NCI-H345 treated with DMSO at 0.1 percent for 48 hours (cell line): ENCODE measurements at regions not wholly inside any gene's neighbourhood (a gene's known extent, or its start where the extent isn't known, plus 50 kb on each side); places are given as distances from the start of the nearest gene placed in this dataset.
"Not testable (repeated sequence)": the region's sequence is repeated elsewhere in the genome, so short reads cannot be mapped to it uniquely, and the experiment has no call there.

Experiments used
- DNase-seq: peaks from one replicate; lab custom pipeline; 2025; ENCODE audit not compliant: unreplicated experiment; lab: John Stamatoyannopoulos, UW

GRCh38 chr10:131363416-131363815 is 51.9 kb upstream of the TCERG1L start:
- no peak for DNase-seq

DNA sequence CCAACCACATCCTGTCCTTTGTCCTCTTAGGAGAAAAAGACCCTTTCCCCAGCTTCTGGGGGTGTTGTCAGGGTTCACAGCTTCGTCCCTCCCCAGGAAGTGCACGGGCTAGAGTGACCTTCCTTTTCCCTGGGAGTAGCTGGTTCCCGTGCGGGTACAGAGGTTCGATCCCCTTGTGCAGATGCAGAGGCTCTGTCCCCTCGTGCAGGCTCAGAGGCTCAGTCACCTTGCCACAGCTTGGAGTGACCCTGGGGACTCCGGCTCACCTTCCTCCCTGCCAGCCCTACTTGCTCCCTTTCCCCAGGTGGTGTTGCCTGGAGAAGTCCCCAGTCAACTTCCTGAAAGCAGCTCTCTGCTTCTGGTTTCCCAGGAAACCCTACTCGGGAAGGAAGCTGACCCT is 60.0 kb upstream of the TCERG1L start:
- no peak for DNase-seq

DNA sequence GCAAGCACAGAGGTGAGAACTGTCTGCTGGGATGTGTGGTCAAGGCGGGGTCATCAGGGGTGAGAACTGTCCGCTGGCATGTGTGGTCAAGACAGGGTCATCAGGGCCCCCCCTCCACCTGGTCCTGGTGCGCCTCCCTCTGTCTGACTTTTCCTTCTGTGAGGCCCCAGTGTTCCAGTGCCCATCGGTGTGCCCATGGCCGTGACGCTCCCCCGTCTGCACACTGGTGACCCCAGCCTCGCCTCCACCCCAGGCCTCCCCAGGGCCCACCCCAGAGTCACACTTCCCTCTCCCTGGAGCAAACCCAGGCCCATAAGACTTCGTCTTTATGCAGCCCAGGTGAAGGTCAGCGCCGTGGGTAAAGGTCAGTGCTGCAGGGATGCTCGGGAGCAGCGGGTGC is 70.1 kb upstream of the TCERG1L start:
- no peak for DNase-seq

DNA sequence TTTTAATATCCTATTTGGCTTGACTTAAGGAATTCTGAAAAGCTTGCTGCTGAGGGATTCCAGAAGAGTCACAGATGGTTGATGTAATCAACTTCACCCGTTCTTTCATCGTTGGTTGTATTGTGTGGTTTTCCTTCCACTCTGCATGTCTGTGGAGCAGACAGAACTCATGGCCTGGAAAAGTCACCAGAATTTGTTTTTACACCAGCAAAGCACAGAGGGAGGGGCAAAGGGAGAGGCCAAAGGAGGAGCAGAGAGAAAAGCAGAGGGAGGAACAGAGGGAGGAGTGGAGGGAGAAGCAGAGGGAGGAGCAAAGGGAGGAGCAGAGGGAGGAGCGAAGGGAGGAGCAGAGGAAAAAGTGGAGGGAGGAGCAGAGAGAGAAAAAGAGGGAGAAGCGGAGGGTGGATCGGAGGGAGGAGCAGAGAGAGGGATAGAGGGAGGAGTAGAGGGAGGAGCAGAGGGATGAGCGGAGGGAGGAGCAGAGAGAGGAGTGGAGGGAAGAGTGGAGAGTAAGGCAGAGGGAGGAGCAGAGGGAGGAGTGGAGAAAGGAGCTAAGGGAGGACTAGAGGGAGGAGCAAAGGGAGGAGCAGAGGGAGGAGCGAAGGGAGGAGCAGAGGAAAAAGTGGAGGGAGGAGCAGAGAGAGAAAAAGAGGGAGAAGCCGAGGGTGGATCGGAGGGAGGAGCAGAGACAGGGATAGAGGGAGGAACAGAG is 73.8 kb upstream of the TCERG1L start:
- DNase-seq = not testable (repeated sequence)

DNA sequence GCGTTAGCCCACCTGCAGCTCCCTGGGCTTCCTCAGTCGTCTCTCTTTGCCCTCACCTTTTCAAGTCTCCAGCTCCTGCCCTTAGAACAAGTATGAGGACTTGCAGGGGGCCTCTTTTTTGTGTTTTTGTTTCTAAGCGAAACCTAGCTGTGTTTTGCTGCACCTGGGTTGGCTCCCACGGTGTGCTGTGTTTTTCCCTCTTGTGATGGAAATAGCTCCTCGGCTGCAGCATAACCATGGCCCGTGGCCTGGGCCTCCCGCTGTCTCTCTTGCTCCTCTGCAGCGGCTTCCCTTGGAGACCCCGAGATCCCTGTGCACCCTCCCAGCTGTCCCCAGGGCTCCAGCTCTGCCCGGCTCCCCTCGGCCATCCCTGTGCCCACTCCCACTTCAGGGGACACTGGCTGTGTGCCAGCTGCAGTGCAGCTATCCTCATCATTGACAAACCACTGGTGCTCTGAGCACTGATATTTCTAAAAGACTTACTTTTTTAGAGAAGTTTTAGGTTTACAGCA is 75.6 kb upstream of the TCERG1L start:
- DNase-seq = no peak

GRCh38 chr10:131391936-131392335 is 80.4 kb upstream of the TCERG1L start:
- no peak for DNase-seq

DNA sequence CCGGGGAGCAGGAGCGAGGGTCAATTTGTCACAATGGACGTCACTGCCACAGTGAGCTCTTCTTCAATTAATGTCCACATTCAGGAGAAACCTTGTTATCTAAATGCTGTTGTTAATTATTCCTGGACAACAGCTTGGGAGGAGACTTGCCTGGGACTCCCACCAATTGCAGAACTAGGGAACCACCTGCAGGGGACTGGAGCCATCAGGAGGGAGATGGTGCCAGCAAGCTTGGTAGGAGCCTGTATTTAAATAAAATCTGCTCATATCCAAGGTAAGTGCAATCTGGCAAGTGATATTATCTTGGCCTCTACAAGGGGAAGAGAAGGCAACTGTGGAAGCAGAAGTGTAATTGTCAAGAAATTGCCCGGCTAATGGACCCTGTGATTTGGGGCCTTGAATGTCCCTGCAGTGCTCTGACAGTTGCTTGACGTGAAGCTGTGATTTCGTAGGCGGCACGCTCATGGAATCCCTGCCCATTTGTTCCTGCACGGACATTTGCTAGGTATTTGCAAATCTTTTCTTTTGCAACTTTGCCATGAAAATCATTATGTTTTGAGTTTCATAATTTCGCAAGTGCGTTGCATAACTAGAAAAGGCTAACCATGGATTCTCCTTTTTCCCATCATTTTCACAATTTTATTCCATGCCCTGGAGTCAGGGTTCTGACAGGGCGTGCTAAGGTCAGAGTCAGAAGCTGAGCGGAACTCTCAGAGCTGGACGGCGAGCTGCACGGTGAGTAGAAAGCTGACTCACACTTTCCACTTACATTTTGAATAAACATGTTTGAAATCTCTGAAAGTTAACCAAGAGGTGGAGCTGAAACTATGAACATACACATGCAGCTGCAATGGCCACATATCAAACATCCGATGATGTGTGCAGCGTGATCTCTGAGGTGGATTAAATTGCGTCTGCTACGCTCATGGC is 84.9 kb upstream of the TCERG1L start:
- no peak for DNase-seq

- no peak for DNase-seq
These were observed 86.6 kb upstream of the TCERG1L start for GRCh38 chr10:131398166-131398565.

DNA sequence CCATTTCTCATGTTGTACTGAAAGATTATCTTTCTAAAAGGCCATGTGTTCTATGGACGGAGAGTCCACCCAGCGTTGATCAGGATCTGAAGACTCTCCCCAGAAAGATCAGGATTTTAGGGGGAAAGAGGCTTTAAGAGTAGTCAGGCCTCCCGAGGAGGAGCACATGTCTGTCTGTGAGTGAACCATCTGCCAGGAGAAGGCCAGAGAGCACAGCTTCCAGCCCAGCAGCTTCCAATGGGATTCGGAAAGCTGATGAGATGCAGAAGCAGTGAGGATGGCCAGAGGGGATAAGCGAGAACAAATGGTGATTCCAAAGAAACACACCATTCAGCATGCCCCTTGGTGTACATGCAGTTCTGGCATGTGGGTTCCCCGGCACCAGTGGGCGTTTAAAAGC is 88.5 kb upstream of the TCERG1L start:
- DNase-seq = no peak

DNA sequence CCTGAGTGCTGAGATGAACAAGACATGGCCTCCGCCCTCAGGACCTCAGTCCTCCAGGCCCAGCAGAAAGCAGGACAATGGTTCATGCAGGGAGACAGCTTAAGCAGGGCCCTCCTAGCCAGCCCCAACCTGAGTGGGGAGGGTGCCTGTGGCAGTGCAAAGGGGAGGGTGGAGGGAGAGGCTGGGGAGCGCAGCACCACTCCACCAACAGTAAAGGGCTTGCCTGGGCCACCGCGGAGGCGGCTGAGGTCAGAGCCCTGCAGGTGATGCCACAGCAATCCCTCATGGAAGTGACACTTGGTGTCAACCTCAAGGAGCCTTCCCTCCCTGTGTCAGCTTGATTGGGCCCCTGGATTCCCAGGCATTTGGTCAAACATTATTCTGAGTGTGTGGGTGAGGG is 89.0 kb upstream of the TCERG1L start:
- DNase-seq = no peak

GRCh38 chr10:131402771-131403650 is 91.5 kb upstream of the TCERG1L start:
- no peak for DNase-seq

DNA sequence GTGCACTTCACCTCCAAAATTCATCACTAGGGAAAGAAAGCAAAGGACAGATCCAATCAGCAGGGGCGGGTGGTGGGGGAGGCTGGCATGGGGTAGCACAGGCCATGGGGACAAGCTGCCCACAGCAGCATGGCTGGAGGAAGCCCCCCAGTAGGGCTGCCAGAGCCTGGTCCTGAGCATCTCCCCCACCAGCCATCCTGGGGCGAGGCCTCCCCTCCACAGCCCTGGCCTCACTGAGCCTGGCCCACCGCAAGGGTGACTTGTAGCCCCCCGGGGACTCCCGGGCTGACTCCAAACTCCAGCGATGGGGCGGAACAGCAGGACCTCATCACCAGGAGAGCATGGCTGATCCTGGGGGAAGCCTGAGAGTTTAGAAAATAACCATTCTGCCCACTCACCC is 92.4 kb upstream of the TCERG1L start:
- no peak for DNase-seq

- no peak for DNase-seq
These were observed 93.4 kb upstream of the TCERG1L start for GRCh38 chr10:131404886-131405285.

GRCh38 chr10:131406676-131407392 is 95.3 kb upstream of the TCERG1L start:
- no peak for DNase-seq

GRCh38 chr10:131418681-131419080 is 107.2 kb upstream of the TCERG1L start:
- no peak for DNase-seq

DNA sequence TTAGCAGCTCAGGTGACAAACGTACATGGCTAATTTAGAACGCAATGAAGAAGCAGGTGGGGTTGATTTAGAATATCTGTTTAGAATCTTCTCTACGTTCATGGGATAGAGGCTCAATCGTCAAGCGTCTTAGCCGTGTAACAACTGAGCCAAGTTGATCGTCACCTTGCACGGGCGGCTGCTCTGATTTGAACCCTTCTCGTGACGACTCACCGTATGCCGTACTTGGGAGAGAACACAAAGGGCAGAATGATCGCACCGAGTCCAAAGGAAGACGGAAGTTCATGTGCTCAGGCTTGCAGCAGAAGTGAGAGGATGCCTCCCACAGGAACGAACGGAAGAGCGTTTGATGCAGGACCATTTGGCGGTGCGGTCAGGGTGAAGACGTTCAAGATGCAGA is 108.3 kb upstream of the TCERG1L start:
- DNase-seq = no peak

DNA sequence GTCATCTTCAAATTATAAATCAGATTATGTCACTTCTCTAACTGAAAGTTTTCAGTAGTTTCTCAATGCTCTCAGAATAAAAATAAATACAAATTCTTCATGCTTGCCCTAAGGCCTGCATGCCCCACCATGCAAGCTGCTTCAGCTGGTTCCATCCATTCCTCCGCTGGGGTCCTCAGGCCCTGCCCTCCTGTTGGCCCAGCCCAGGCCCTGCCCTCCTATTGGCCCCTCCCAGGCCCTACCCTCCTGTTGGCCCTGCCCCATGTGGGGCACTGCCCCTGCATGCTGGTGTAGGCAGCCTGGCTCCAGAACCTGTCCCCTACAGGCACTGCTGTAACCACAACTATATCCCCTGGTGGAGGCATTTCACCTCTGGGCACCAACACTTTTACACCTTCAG is 109.3 kb upstream of the TCERG1L start:
- DNase-seq = no peak

- no peak for DNase-seq
These were observed 109.9 kb upstream of the TCERG1L start for GRCh38 chr10:131421381-131421780.

- DNase-seq = no peak
These were observed 111.2 kb upstream of the TCERG1L start for GRCh38 chr10:131422731-131423130.

DNA sequence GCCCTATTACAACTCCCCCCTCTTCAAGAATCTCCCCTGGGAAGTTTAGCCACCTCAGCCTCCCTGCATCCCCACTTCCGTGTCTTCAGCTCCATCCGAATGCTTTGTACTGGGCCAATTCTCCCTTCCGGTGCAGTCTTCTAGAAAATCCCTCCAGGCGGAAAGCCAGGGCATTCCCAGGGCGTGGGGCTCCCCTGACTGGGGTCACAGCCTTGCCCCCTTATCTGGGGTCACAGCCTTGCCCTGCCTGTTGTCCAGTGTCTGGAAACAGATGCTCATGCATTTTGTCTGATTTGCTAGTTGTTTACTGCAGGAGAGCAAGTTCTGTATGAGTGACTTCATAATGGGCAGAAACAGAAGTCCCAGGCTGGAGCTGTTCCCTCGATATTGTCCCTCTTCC is 112.5 kb upstream of the TCERG1L start:
- DNase-seq = no peak
